GM18519 (cell line): ENCODE measurements at regions not wholly inside any gene's neighbourhood (a gene's known extent, or its start where the extent isn't known, plus 50 kb on each side); places are given as distances from the start of the nearest gene placed in this dataset.
"Not testable (repeated sequence)": the region's sequence is repeated elsewhere in the genome, so short reads cannot be mapped to it uniquely, and the experiment has no call there.

Experiments
- ATAC-seq: cut with Tn5 transposase; IDR thresholded peaks from one replicate; pipeline ENCODE4 v1.9.1; 2021; ENCODE audit warnings: mild to moderate bottlenecking, moderate library complexity; ENCODE audit not compliant: unreplicated experiment, low FRiP score

DNA sequence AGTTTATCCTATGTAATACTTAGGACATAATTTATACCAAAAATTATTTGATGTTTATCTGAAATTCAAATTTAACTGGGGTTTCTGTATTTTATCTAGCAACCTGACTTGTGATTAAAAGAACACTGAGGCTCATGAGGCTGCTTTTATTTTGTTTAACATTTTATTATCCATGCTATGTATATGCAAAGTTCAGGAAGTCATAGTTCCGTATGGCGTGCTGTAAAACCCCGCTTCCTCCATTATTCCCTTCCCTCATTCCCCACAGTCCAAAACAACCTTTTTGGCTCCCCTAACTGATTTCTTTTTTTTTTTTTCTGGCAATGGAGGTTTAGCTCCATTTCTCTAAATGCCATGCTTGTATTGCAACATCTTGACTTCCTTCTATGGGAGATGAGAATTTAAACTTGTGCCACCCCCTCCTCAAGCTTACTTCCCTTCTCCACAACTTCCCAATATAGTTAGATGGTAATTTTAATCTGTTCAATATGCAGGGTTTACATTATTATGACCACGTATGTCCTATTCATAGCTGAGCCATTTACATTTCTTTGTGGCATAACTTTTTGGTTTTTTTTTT lies 138.0 kb upstream of the DNAH14 start:
- no peak for ATAC-seq

DNA sequence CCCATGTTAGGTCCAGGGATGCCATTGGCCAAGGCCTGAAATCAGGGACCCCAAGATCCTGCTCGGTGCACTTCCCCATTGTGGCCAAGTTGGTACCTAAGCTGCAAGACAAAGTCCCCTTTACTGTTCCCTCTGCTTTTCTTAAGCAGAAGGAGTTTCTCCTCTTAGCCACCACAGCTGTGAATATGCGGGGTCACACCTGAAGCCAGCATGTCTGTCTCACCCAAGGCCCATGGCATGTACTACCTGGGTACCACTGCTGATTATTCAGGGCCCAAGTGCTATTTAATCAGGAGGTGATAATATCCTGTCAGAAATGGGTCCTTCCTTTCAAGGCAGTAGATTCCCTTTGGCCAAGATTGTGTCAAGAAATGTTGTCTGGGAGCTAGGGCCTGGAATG lies 133.9 kb upstream of the DNAH14 start:
- ATAC-seq, result no peak

DNA sequence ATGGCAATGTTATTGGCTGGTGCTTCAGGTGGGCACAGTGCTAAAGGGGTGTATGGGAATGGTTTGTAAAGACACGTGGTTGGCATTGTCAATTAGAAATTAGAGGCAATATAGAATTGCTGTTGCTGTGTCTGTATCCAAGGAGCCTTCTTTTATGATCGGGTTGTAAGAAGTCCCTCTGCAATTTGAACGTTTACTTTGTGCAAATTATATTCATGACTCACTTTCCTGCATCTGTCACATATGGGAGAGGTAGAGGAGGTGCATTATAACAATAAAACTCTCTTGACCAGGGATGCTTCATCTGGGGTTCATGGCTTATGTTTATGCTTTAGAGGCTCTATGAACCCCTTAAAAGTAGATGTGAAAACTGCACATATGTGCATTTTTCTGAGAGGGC lies 130.4 kb upstream of the DNAH14 start:
- no peak for ATAC-seq

DNA sequence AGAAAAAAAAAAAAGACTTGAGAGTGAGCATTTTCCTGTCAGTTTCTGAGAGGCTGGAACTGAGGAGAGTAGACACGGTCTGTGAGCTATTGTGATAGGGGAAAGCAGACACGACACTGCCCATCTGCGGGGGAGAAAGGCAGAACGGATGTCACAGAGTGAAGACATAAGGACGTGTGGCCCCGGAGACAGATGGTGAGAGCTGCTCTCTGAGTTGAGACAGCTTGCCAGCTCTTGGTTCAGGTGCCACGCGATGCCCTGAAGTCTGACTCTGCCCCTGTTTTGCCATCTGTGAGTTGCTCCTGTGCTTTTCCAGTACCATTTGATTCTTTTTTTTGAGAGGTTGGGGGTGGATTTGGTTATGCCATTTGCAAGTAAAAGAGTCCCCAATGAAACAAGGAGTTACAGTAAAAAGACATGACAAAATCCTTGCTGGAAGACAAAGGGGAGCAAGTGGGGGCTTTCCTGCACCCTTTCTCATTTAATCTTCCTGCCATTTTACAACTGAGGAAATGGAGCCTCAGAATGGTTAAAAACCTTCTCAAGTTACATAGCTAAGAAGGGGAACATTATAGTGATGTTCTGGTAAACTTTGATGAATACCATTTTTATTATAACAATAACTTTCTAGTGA lies 128.9 kb upstream of the DNAH14 start:
- ATAC-seq, result no peak

DNA sequence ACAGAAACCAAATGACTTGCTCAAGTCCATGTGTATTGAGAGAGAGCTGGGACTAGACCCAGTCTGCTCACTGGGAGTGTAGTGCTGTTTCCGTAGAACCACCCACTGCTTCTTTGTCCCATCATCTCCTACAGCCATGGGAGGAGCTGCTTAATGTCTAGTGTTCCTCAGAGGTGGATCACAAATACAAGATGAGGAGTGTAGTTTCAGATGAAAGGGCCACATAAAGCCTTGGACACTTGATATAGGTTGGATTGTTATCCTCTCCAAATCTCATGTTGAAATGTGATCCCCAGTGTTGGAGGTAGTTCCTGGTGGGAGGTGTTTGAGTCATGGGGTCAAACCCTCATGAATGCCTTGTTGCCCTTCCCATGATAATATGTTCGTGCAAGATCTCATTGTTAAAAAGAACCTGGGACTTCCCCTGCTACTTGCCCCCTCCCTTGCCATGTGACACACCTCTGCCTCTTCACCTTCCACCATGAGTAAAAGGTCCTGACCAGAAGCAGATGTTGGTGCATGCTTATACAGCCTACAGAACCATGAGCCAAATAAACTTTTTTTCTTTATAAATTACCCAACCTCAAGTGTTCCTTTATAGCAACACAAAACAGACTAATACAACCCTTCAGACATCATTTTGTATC lies 127.5 kb upstream of the DNAH14 start:
- no peak for ATAC-seq

DNA sequence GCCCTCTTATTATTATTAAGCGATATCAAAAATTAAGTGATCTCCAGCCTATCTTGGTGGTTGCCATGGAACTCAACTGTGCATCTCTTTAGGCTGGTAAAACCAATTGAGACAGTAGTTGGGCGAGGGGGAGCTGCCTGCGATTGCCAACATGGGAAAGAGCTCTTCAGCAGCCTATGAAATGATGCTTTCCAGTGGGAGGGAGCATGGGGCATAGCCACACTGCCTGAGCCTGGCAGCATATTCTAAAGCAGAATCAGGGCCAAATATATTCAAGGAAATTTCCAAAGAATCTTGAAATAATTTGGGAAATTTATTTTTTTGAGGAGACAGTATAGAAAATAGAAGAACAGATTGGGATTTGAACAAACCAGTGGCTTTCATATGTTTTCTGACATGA lies 126.9 kb upstream of the DNAH14 start:
- ATAC-seq, result no peak

DNA sequence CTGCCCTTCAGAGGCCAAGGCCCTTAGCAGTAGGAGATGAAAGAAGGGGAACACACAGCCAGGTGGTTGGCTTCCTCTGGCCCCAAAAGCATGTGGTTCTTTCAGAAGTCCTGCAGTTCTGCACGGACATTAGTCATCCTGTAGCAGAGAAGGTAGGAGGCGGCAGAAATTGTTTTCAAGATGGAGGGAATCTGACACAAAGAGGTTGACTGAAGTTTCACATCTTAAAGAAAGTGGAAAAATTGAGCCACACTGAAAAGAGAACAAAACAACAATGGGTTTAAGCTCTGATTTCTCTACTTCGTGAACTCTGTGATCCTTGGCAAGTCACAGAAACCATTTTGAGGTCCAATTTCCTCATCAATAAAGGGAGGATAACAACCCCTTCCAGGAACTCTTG lies 125.3 kb upstream of the DNAH14 start:
- ATAC-seq, result no peak

DNA sequence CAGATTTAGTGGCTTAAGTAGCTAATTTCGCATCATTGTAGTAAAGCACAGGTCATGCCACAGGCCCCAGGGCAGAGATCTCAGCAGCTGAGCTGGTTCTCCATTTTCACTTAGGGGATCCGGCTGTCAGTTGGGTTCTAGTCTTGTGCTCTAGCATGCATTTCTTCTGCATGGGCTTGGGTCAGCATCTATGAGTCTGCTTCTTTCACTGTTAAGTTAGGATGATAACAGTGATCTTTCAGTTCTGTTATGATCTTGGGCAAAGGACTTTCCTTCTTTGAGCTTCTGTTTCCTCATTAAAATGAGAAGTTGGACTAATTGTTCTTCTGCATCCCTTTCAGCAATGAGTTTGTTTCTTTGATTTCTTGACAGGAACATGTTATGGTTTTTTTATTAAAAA lies 123.6 kb upstream of the DNAH14 start:
- no peak for ATAC-seq

DNA sequence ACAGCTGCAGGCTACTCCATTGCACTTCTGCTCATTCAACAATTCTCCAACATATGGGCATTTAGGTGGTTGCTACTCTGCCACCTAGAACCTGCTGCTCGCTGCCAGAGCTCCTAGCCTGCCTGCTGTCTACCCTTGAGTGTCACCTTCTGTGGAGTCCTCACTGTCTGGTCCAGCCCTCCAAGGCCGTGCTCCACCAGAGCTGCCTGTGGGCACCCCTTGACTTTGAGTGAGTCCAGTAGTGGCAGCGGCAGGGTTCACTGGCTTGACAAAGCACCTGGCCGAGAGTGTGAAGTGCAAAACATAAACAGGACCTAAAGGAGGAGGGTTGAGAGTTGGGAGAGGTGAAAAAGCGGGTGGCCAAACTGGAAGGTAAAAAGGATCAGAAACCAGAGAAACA lies 120.3 kb upstream of the DNAH14 start:
- ATAC-seq, result no peak

DNA sequence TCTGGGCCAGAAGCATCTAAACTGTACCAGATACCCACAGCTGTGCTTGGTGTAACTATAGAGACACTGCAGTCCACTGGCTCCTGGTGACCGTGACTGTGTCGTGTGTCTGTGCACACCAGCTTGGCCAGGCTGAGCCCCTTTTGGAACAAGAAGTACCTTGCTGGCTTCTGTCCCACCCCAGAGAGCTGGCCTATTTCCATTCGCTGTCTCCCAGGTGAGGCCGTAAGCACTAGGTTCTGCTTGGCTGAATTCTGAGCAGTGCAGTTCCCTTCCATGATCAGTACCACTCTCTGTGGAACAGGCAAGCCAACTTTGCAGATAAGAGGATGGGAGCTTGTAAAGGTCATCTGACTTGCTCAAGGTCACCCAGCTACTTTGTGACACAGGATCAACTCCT lies 119.9 kb upstream of the DNAH14 start:
- no peak for ATAC-seq

DNA sequence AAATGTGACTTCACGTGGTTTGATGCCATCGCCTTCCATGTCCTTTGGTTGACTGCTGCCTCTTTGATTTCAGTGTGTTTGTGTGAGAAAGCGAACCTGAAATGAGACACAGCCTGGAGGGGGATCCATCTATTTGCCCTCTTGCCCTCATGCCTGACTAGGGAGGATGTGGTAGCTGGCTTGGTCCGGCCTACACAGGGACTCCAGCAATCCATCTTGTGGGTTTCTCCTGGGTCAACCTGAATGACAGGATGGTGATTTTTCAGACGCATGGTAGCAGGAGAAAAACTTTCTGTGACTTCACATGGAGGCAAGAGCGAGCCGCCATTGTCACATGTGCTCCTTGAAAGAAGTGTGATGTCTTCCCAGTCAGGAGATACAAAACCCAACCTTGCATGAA lies 117.9 kb upstream of the DNAH14 start:
- no peak for ATAC-seq

DNA sequence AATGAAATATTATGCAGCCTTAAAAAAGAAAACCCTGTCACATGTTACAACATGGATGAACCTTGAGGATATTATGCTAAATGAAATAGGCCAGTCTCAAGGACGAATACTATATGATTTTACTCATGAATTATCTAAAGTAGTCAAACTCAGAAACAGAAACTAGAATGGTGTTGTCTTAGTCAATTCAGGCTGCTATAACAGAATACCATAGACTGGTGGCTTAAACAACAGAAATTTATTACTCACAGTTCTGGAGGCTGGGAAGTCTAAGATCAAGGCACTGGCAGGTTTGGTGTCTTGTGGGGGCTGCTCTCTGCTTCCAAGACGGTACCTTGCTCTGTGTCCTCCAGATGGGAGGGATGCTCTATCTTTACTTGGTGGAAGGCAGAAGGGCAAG lies 113.8 kb upstream of the DNAH14 start:
- ATAC-seq, result no peak

DNA sequence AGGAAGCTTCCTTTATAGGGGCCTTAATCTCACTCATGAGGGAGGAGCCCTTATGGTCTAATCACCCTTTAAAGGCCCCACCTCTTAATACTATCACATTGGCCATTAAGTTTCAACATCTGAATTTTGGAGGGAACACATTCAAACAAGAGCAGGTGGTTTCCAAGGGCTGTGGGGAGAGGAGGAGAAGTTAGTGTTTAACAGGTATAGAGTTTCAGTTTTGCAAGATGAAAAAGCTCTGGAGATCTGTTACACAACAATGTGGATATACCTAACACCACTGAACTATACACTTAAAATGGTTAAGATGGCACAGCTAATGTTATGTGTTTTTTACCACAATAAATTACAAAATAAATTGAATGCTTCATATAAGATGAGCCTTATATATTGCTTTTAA lies 113.4 kb upstream of the DNAH14 start:
- ATAC-seq, result no peak

DNA sequence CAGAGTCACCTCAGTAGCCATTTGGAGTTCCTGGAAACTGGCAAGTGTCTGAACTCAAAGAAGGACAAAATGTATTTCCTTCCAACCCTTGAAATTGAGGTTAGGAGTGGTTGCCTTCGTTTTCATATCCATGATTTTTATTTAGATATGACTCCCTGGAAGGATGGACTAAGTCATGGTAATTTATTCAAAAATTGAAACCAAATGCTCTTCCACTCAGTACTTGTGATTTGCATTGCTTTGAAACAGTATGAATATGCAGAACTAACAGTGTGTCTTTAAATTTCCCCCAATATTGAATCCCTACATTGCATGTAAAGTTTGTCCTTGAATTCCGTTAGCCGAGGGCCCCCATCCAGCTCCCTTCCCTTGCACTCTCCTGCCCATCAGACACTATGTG lies 112.1 kb upstream of the DNAH14 start:
- no peak for ATAC-seq

DNA sequence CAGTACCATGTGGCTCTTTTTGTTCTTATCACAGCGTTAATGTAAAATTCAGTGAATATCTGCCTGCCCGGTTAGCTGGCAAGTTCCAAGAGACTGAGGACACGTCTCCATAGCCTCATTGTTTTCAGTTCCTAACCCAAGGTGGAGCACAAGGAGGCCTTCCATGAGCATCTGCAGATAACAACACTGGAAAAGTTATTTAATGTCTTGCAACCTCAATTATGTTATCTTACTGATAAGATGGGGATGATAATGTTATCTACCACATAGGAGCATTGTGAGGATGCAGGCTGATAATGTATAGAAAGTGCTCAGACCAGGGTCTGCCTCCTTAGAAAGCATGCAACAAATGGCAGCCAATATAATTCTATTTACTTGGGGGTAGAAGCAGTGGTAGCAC lies 109.6 kb upstream of the DNAH14 start:
- no peak for ATAC-seq

DNA sequence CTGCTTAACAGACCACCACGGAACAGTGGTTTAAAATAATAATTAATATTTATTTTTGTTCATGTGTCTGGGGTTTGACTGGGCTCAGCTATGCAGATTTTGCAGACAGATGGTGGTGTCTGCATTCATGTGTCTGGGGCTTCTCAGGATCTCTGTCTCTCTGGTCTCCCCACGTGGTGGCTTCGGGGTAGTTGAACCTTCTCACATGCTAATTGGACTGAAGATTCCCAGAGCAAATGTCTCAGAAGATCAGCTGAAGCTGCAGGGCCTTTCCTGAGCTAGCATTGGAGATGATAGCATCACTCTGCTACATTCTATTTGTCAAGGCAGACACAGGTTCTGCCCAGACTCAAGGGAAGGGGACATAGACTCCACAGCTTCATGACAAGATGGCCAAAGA lies 109.1 kb upstream of the DNAH14 start:
- ATAC-seq, result no peak

DNA sequence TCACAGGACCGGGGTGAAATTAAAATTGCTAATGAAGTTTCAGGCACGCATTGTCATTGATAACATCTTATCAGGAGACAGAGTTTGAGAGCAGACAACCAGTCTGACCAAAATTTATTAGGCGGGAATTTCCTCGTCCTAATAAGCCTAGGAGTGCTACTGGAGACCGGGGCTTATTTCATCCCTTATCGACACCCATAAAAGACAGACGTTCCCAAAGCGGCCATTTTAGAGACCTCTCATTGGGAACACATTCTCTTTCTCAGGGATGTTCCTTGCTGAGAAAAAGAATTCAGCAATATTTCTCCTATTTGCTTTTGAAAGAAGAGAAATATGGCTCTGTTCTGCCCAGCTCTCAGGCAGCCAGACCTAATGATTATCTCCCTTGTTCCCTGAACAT lies 107.7 kb upstream of the DNAH14 start:
- ATAC-seq, result not testable (repeated sequence)

DNA sequence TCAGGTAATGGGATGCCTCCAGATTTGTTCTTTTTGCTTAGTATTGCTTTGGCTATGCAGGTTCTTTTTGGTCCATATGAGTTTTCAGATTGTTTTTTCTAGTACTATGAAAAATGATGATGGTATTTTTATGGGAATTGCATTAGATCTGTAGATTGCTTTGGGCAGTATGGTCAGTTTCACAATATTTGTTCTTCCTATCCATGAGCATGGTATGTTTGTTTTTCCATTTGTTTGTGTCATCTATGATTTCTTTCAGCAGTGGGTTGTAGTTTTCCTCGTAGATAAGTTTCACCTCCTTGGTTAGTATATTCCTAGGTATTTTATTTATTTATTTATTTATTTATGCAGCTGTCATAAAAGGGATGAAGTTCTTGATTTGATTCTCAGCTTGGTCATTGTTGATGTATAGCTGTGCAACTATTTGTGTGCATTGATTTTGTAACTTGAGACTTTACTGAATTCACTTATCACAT lies 103.9 kb upstream of the DNAH14 start:
- ATAC-seq, result no peak

DNA sequence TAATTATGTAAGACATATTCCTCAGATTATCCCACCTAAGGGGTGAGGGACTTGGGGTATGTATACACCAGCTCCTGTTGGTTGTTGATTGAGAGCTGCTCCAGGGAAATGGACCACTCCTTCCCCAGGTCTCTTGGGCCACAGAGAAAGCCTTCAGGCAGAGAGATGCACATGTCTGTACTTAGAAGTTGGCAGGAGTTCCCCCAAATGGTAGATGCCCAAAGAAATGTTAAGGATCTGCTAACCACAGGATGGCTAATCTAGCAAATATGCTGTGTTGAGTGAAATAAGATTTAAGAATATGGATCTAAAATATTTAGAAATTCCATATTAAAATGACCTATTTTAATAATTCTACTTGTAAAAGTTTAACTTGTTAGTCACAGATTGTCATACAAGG lies 100.8 kb upstream of the DNAH14 start:
- no peak for ATAC-seq

DNA sequence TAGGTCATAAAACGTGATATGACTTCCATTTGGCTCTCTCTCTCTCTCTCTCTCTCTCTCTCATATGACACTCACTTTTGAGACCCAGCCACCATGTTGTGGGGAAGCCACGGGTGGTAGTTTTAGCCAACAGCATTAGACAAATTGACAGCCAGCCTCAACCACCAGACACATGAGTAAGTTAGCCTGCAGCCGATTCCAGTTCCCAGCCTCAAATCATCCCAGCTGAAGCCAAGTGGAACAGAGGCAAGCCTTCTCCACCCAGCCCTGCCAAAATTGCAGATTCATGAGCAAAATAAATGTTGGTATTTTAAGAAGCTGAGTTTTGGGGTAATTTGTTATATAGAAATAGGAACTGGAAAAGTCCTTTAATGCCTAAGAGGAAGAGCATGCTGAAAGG lies 98.0 kb upstream of the DNAH14 start:
- ATAC-seq, result no peak

DNA sequence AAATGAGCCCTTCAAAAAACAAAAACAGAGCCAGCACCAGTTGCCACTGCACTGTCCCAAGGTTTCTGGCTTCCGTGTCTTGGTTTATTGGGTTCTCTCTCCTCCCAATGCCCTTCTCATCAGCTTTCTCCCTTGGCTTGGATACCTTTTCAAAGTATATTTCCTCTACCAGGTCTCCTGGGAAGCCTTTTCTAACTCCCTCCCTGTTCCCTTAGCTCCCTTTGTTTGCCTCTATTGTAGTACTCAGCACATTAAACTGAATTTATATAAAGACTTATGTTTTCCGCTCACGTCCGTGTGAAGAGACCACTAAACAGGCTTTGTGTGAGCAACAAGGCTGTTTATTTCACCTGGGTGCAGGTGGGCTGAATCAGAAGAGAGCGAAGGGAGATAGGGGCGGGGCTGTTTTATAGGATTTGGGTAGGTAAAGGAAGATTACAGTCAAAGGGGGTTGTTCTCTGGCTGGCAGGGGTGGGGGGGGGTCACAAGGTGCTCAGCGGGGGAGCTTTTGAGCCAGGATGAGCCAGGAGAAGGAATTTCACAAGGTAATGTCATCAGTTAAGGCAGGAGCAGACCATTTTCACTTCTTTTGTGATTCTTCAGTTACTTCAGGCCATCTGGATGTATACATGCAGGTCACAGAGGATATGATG lies 89.7 kb upstream of the DNAH14 start:
- not testable (repeated sequence) for ATAC-seq

DNA sequence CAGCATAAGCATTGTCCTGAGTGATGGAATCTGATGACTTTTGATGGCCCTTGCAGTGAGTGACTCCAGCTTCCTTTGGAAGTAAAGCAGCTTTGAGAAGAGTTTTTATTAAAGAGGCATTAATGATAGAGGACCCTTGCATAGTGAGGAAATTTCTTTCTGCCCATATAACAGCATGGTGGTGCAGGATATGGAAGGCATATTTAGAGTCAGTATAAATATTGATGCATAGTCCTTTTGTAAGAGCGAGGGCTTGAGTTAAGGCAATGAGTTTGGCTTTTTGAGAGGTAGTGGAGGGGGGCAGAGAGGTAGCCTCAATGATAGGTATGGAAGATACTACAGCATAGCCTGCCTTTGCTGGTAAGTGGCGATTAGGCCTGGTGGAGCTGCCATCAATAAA lies 87.7 kb upstream of the DNAH14 start:
- ATAC-seq, result not testable (repeated sequence)
